ENCODE measurements at regions not wholly inside any gene's neighbourhood (a gene's known extent, or its start where the extent isn't known, plus 50 kb on each side); places are given as distances from the start of the nearest gene placed in this dataset.

DNA sequence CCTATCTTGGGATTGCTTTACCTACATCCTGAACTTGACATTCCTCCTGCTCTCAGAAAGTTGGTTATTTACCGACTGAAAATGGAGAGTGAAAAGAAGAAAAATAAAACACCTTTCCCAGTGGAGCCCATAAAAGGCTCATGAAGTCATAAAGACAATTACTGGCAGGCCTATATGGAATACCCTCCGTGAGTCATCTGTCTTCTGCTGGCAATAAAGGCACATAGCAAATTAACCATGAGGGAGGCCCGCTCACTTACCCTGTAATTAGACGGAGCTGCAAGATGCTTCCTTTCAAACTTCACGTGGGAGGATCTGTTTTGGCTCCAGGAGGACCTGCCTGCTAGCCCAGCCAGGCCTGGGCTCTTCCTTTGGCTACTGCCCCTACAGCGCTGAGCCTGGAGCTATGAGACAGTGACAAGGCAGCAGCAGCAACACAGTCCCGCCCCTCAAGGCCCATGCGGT lies 540.4 kb downstream of the BUD13 start:
- TF ChIP-seq, protein P1, sequence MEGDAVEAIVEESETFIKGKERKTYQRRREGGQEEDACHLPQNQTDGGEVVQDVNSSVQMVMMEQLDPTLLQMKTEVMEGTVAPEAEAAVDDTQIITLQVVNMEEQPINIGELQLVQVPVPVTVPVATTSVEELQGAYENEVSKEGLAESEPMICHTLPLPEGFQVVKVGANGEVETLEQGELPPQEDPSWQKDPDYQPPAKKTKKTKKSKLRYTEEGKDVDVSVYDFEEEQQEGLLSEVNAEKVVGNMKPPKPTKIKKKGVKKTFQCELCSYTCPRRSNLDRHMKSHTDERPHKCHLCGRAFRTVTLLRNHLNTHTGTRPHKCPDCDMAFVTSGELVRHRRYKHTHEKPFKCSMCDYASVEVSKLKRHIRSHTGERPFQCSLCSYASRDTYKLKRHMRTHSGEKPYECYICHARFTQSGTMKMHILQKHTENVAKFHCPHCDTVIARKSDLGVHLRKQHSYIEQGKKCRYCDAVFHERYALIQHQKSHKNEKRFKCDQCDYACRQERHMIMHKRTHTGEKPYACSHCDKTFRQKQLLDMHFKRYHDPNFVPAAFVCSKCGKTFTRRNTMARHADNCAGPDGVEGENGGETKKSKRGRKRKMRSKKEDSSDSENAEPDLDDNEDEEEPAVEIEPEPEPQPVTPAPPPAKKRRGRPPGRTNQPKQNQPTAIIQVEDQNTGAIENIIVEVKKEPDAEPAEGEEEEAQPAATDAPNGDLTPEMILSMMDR (conservative IDR thresholded peaks at IDR 0.05; ENCODE audit: control insufficient read depth, insufficient read depth, low read depth, low read length), result no peak
- no peak overlapping the region for H3K4me3 ChIP-seq (ENCODE audit: control insufficient read depth, low read depth, low read length)
- DNase-seq (ENCODE audit: low read depth), result no peak

DNA sequence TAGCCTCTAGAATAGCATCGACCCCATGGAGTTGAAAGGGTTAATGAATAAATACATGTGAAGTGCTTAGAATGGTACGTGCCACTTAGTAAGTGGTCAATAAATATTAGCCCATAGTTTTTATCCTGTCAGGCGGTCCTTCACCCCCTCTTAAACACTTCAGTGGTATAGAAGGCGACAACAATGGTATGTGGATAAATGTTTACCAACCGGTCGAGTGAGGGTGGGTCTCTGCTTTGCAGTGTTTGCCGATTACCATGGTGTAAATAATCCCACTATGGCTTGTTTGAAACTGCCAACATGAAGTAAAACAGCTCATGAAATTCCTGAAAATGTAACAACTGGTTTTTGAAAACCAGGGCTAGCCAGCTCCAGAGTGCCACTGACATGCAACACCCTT lies 541.2 kb downstream of the BUD13 start:
- no peak overlapping the region for H3K4me3 ChIP-seq (ENCODE audit: control insufficient read depth, low read depth, low read length)
- no peak for DNase-seq (ENCODE audit: low read depth)
- TF ChIP-seq, protein P1 (conservative IDR thresholded peaks at IDR 0.05; ENCODE audit: control insufficient read depth, insufficient read depth, low read depth, low read length), result no peak

DNA sequence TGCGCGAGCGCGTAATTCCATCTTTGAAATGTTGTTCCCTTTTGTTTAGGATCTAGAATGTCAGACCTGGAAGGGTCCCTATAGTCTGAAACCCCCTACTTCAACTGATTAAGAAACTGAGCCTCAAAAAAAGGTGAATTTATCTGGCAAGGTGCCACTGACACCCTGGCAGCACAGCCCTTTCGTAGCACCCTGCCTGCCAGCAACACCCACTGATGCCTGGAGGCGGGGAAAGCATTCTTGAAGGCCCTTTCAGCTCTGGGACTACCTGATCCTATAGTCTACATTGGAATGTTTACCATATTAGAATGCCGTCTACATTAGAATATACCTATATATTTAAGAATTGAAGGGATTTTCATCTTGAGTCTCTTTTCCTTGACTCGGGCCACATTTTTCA lies 542.3 kb downstream of the BUD13 start:
- TF ChIP-seq, protein P1 (conservative IDR thresholded peaks at IDR 0.05; ENCODE audit: control insufficient read depth, insufficient read depth, low read depth, low read length), result no peak

DNA sequence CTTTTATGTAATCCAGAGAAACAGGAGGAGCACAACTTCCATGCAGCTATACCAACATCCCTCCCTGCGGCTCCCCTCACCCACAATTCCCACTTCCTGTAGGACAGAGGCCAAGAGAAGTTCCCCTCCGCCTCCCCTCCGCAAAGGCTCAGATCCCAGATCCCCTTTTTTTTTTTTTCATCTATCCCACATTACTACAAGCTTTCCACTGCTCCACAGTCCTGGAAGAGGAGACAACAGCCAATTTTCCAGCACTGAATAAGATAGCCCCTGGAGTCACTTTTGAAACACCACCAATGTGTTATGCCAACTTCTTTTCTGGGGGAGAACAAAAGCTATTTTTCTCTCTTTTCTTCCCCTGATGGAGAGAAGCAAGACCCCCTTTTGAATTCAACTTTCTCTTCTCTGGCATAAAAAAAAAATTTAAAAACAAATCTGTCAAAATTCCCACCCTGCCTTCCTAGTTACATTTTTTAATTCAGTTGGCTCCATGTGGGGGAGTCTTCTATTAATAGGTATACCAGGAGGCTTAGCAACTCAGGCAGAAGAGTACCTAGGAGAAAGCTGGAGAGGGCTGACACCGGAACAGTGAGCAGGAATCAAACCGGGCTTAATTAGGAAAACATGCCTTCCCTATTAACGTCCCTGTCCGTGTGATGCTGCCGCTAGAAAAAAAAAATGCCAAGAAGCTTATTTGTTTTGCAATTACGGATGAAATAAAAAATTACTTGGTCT lies 543.4 kb downstream of the BUD13 start:
- TF ChIP-seq, protein P1 (conservative IDR thresholded peaks at IDR 0.05; ENCODE audit: control insufficient read depth, insufficient read depth, low read depth, low read length), result no peak
- H3K4me3 ChIP-seq (ENCODE audit: control insufficient read depth, low read depth, low read length), result no peak overlapping the region
- no peak for DNase-seq (ENCODE audit: low read depth)

More for the DNA sequence above, 542.3 kb downstream of the BUD13 start:
- no peak overlapping the region for H3K4me3 ChIP-seq (ENCODE audit: control insufficient read depth, low read depth, low read length)
- no peak for DNase-seq (ENCODE audit: low read depth)

DNA sequence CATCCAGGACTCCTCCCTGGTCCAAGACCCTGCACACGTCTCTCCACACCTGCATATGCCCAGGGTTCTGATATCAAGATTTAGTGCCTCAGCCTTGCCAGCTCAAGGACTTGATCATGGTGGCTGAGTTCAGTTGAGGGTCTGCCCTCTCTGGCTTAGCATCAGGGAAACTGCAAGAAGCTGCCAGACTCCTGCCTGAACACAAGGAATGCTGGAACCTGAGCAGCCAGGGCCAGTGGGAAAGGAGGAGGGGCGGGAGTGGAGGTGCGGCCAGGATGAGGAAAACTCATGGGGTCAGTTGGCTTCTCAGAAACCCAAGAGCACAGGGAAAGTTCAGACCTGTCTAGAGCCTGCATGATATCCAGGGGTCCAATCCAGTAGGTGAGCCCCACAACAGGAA lies 546.1 kb downstream of the BUD13 start:
- no peak for DNase-seq (ENCODE audit: low read depth)
- H3K4me3 ChIP-seq (ENCODE audit: control insufficient read depth, low read depth, low read length), result no peak overlapping the region
- TF ChIP-seq, protein P1 (conservative IDR thresholded peaks at IDR 0.05; ENCODE audit: control insufficient read depth, insufficient read depth, low read depth, low read length), result no peak

DNA sequence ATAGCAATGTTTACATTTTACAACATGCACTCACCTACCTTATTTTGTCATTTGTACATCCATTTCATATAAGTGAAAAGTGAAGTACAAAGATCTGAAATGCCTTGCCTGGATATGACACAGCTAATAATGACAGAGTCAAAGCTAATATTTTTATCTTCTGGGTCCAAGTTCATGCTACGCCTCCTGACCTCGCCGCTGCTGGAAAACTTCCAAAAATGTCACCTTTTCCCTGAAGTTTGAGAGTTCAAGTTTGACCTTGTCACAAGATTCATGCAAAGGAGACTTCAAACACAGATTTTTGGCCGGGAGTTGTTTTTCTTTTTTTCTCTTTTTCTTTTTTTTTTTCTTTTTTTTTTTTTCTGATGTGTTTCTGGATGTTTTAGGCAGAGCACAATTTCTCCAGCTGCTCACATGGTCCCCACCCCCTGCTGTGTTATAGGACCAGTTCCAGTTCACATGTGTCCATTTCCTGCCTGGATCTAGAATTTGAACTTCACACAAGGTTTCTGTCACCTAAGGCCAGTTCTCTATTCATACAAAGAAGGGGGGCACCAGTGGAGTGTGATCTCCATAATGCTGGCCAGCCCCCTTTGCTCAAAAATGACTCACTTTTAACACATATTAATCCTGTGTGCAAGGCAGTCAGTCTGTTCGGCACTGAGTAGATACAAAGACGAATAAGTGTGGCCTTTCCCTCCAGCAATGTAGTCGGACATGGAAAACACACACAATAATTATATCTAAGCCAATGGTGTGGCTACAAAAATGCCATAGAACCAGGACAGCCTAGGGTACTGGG lies 546.8 kb downstream of the BUD13 start:
- DNase-seq (ENCODE audit: low read depth), result no peak
- TF ChIP-seq, protein P1 (conservative IDR thresholded peaks at IDR 0.05; ENCODE audit: control insufficient read depth, insufficient read depth, low read depth, low read length), result no peak
- no peak overlapping the region for H3K4me3 ChIP-seq (ENCODE audit: control insufficient read depth, low read depth, low read length)

Data from fibroblast of mammary gland (primary cell).